HG03457 (cell line): ENCODE measurements at regions not wholly inside any gene's neighbourhood (a gene's known extent, or its start where the extent isn't known, plus 50 kb on each side); places are given as distances from the start of the nearest gene placed in this dataset.

Source experiments
- ATAC-seq: cut with Tn5 transposase; IDR thresholded peaks from one replicate; pipeline ENCODE4 v1.9.1; 2021; ENCODE audit warnings: moderate number of reproducible peaks; ENCODE audit not compliant: unreplicated experiment

GRCh38 chr16:79912592-79913310 is 312.2 kb upstream of the MAF start:
- ATAC-seq = no peak

DNA sequence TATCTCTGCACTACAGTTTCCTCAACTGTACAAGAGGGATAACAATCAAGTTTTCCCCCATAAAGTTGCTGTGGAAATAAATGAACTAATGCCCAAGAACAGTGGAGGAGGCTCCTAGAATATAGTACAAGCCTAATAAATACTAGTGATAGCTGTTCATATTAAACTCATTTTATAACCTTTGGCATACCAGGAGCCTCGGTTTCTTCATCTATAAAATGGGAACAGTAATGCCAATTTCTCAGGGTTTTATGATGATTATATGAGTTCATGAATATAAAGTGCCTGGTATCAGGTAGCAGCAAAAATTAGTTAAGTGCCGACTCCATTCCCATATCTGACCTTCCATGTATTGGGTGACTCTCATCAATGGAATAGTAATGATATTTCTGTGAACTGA is 311.1 kb upstream of the MAF start:
- no peak for ATAC-seq

DNA sequence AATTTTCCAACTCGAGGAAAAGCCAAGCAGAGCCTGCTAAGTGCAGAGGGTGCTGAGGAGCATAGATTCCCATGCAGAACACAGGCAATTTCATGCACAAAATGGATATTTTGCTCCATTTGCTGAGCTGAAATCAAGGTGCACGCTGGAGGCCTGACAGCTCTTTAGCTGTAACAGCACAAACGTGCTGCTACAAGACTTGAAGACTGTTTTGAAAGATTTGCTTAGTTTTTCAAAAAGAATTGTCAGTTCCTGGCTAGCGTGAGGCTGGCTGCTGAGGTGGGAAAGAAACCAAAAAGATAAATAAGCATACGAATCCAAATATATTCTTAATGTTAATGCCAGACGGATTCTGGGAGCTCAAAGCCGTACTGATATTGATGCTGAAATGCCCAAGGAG is 309.0 kb upstream of the MAF start:
- ATAC-seq = no peak

DNA sequence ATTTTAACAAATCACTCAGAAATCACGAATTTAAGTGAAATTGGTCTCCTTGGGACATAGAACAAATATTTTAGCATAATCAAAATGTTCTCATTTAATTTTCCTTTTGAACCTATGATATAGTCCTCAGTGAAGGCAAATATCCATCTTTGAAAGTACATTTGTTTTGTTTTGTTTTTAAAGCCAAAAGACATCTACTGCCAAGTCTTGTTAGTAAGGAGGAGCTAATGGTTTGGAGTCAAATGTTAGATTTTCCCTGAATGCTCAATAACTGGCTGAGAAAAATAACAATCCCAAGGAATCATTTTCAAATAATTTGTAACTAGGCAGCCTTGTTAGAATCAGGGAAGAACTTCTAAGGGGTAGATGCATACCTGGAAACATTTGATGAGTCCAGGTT is 302.9 kb upstream of the MAF start:
- ATAC-seq = no peak

DNA sequence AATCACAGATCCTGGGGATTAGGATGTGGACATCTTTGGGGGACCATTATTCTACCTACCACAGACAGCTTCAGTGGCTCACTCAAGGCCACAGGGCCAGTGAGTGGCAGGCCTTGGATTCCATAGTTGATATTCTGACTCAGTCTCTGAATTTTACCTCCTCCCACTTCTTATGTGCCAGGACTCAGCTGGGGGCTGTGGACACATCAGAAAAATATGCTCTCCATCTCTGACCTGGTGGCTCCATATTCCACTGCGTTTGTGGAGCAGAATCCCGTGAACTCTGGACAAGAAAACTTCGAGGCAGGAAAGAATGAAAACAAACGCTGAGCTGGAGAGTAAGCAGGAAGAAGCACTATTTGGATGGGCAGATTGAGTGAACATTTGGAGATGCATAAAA is 301.8 kb upstream of the MAF start:
- ATAC-seq = no peak

- no peak for ATAC-seq
These were observed 301.0 kb upstream of the MAF start for GRCh38 chr16:79901522-79901921.

- ATAC-seq = no peak
These were observed 299.2 kb upstream of the MAF start for GRCh38 chr16:79899716-79900115.

DNA sequence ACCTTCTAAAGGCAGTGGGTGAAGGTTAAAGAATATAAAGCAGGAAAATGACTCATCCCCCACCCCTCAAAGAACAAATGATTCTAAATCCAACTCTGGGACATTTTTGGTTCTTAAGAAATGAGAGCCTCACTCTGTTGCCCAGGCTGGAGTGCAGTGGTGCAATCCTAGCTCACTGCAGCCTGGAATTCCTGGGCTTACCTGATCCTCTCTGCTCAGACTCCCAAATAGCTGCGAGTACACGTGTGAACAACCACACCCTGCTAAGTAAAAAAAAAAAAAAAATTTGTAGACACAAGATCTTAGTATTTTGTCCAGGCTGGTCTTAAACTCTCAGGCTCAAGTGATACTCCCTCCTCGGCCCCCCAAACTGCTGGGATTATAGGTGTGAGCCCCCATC is 298.8 kb upstream of the MAF start:
- ATAC-seq = no peak

GRCh38 chr16:79898703-79899102 is 298.2 kb upstream of the MAF start:
- ATAC-seq = no peak

DNA sequence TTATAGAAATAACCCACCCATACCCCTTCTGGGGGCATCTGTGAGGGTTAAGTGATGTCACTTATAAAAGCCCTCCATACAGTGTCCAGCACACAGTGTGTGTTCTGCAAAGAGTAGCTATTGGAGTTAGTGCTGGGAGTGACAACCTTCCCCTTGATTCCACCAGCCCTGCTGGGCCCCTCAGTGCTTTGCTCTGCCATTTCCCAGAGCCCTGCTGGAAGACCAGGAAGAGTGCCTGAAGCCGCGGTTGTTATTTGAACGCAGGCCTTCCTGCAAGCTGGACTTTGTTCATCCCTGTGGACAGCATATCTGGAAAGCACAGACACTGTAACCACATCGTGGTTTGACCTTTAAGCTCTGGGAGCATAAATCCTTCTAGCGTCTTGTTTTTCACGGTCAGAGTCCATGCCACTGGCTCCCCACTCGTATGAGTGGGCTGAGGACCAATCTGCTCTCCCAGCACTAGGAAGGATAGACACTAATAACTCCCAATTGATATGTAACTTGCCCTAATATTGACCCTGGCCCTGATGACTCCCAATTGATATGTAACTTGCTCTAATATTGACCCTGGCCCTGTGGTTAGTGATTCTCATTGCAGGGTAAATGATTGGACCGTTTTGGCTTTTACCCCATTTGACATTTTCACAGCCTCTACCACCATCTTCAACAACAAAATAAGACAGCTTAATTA is 297.1 kb upstream of the MAF start:
- no peak for ATAC-seq

- ATAC-seq = no peak
These were observed 296.5 kb upstream of the MAF start for GRCh38 chr16:79897104-79897452.

- no peak for ATAC-seq
These were observed 295.3 kb upstream of the MAF start for GRCh38 chr16:79895917-79896203.

- no peak for ATAC-seq
These were observed 294.7 kb upstream of the MAF start for GRCh38 chr16:79895053-79895916.

DNA sequence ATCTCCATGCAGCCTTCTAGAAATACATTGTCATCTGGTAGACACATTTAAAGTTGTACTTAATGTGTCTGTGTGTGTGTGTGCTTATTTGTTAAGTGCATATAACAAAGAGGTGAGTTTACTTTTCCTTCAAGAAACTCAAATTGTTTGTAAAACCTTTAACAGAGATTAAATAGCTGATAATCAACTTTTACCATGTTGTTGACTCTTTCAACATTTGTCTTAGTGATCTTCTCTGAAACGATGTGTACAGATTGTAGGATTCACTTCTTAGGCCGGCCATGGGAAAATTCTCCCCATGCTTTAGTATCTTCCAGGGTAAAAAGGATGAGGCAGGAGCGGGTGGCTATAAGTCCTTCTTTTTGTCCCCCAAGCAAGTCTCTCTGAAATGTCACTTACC is 292.9 kb upstream of the MAF start:
- ATAC-seq = no peak

- ATAC-seq = no peak
These were observed 291.7 kb upstream of the MAF start for GRCh38 chr16:79892278-79892677.

- ATAC-seq = no peak
These were observed 290.9 kb upstream of the MAF start for GRCh38 chr16:79891458-79891857.

- no peak for ATAC-seq
These were observed 287.3 kb upstream of the MAF start for GRCh38 chr16:79887541-79888540.

DNA sequence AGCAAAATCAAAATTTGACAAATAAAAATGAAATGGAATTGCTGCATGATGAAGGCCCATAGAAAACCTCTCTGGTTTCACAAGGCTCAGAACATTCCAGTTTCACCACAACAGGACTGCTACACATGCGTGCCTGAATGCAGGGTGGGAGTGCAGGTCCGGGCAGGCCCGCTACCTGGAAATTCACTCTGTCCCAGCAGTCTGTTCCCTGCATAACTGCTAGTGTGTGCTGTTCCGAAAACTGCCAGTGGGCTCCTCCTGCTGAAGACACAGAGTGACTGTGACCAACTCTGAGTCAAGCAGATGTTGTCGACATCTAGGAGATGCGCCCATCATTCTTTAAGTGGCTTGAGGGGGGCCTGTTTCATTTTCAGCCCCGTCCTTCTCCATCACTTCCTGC is 284.8 kb upstream of the MAF start:
- no peak for ATAC-seq

DNA sequence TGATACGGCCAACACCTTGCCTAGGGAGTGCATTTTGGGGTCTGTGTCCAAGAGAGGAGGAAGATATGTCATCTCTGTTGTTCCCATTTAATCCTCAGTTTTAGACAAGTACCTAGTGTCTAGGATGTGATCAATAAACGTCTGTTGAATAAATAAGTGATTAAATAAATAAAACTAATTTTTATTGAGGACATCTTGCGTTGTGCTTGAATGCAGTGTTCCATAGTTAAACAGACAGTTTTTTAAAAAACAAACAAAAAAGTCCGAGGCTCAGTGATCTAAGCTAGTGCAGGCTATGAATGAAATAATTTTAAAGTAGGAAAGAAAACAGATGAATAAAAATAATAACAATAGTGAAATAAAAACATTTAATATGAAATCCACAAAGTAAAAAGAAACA is 283.0 kb upstream of the MAF start:
- no peak for ATAC-seq

- no peak for ATAC-seq
These were observed 281.9 kb upstream of the MAF start for GRCh38 chr16:79882340-79883005.
